Posterior cingulate gyrus (tissue), 11 donors: ENCODE measurements at regions not wholly inside any gene's neighbourhood (a gene's known extent, or its start where the extent isn't known, plus 50 kb on each side); places are given as distances from the start of the nearest gene placed in this dataset.
A peak's percentile ranks its signal among the peaks of the same experiment; 100 is the strongest.

Experiments used
- DNase-seq, 10 donors: peaks; one replicate each; pipeline versions ENCODE4 v3.0.0 to v3.0.0-alpha.2; 2020 to 2021; ENCODE audit warnings: mixed read lengths in 3 of 10
- intact Hi-C: fragments of 100-400 bp; cut with DNase I; formaldehyde crosslinking; loops from one replicate; pipeline ENCODE4 v1.15.1; 2023

- intact Hi-C loops = no loop called here
- no peak for DNase-seq
Observed at GRCh38 chr20:52419205-52419604, 227.6 kb upstream of the ZFP64 start.

- no peak for DNase-seq
- intact Hi-C loops = no loop called here
Observed at GRCh38 chr20:52416953-52417352, 225.4 kb upstream of the ZFP64 start.

GRCh38 chr20:52411611-52412010 lies 220.0 kb upstream of the ZFP64 start:
- intact Hi-C loops = no loop called here
- no peak for DNase-seq

GRCh38 chr20:52410731-52411234 lies 219.2 kb upstream of the ZFP64 start:
- intact Hi-C loops = no loop called here
- DNase-seq = no peak

GRCh38 chr20:52410182-52410647 lies 218.6 kb upstream of the ZFP64 start:
- DNase-seq = no peak
- intact Hi-C loops = no loop called here

- intact Hi-C loops = no loop called here
- DNase-seq = no peak
Observed at GRCh38 chr20:52405986-52406385, 214.4 kb upstream of the ZFP64 start.

GRCh38 chr20:52405417-52405816 lies 213.8 kb upstream of the ZFP64 start:
- intact Hi-C loops = no loop called here
- no peak for DNase-seq

GRCh38 chr20:52404671-52405070 lies 213.1 kb upstream of the ZFP64 start:
- DNase-seq = no peak
- intact Hi-C loops = no loop called here

- no peak for DNase-seq
- intact Hi-C loops = no loop called here
Observed at GRCh38 chr20:52402950-52403349, 211.4 kb upstream of the ZFP64 start.

- no peak for DNase-seq
- intact Hi-C loops = no loop called here
Observed at GRCh38 chr20:52402514-52402913, 210.9 kb upstream of the ZFP64 start.

GRCh38 chr20:52401431-52401830 lies 209.9 kb upstream of the ZFP64 start:
- DNase-seq = no peak
- intact Hi-C loops = no loop called here

GRCh38 chr20:52399352-52399751 lies 207.8 kb upstream of the ZFP64 start:
- intact Hi-C loops = no loop called here
- no peak for DNase-seq

GRCh38 chr20:52389606-52390005 lies 198.0 kb upstream of the ZFP64 start:
- intact Hi-C loops = no loop called here
- DNase-seq = no peak

- intact Hi-C loops = no loop called here
Observed at GRCh38 chr20:52383995-52384621, 192.5 kb upstream of the ZFP64 start.

GRCh38 chr20:52382933-52383332 lies 191.4 kb upstream of the ZFP64 start:
- intact Hi-C loops = no loop called here
- no peak for DNase-seq

More at GRCh38 chr20:52383995-52384621, 192.5 kb upstream of the ZFP64 start:
- DNase-seq = no peak

- peak in 3 of 10 donors; percentile 14 to 69 (median 26) for DNase-seq
- intact Hi-C loops = loop anchor here (2.0 to 10.0 kb wide), 2 partner anchors 67 to 135 kb away; no protein-coding TSS in a partner anchor
Observed at GRCh38 chr20:52379723-52380336, 188.3 kb upstream of the ZFP64 start.

- DNase-seq = no peak
Observed at GRCh38 chr20:52372169-52372568, 180.6 kb upstream of the ZFP64 start.

GRCh38 chr20:52365688-52366087 lies 174.1 kb upstream of the ZFP64 start:
- no peak for DNase-seq
- intact Hi-C loops = no loop called here

More at GRCh38 chr20:52372169-52372568, 180.6 kb upstream of the ZFP64 start:
- intact Hi-C loops = loop anchor here (10.0 kb wide), 1 partner anchor 127 kb away; no protein-coding TSS in a partner anchor

- no peak for DNase-seq
- intact Hi-C loops = no loop called here
Observed at GRCh38 chr20:52364405-52364804, 172.8 kb upstream of the ZFP64 start.

- intact Hi-C loops = no loop called here
- no peak for DNase-seq
Observed at GRCh38 chr20:52361650-52362049, 170.1 kb upstream of the ZFP64 start.

GRCh38 chr20:52349806-52350205 lies 158.2 kb upstream of the ZFP64 start:
- no peak for DNase-seq
- intact Hi-C loops = no loop called here

- intact Hi-C loops = no loop called here
- DNase-seq = no peak
Observed at GRCh38 chr20:52348434-52348833, 156.9 kb upstream of the ZFP64 start.
